ENCODE measurements at regions not wholly inside any gene's neighbourhood (a gene's known extent, or its start where the extent isn't known, plus 50 kb on each side); places are given as distances from the start of the nearest gene placed in this dataset.
"Not testable (repeated sequence)": the region's sequence is repeated elsewhere in the genome, so short reads cannot be mapped to it uniquely, and the experiment has no call there.

DNA sequence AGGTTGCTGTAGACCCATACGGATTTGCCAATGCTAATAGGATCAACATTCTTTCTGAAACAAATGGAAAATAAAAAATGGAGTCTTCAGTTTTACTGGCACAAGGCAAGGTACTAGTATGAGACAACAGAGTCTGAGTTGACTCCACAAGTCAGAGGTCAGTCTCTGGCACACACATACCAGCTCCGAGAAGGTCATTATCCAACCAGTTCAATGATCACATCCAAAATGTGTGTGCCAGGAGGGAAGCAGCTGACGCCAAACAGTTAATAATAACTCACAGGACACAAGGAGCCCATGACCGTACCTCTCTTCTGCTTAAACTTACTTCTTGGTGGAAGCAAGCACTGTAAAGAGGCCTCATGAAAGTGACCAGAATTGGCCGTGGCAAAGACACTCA, 528.6 kb downstream of the ZNF516 start:
- H3K9ac ChIP-seq (ENCODE audit: low read depth, low read length) = no peak overlapping the region
- no peaks in the 10 kb centered on the region for H3K27me3 ChIP-seq (ENCODE audit: control insufficient read depth, insufficient read depth, low read length)
- no peaks in the 10 kb centered on the region for H3K9me3 ChIP-seq (ENCODE audit: control insufficient read depth, insufficient read depth, low read length)
- H3K4me3 ChIP-seq (ENCODE audit: low read depth, low read length) = no peak overlapping the region
- no peak overlapping the region for H3K27ac ChIP-seq (ENCODE audit: low read depth, low read length)
- H3K36me3 ChIP-seq (ENCODE audit: control insufficient read depth, insufficient read depth, low read length) = no peaks in the 10 kb centered on the region
- no peaks in the 10 kb centered on the region for H3K4me1 ChIP-seq (ENCODE audit: control insufficient read depth, insufficient read depth, low read length)

DNA sequence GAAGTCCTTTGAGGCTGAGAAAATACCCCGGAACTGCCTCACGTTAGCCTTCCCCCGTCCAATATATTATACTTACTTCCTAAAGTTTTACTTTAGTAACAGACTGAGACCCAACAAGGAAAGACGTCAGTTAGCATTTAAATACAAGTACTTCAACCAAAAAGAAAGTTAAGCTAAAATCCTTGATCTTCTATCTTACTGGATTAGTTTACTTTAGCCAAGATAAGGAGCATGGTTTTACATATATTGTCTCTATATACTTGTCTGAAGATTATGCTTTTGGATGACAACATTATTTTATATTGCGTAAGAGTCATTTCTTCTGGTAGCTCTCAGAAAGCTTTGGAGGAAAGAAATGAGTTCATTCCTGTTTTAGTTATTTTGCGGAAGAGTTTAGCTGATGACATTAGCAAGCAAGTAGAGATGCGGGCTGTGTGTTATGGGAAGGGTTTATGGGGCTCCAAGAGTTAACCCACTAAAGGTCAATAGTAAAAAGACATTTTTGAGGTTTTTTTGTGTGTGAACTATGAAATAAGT, 532.9 kb downstream of the ZNF516 start:
- Histone ChIP-seq H3K27ac (ENCODE audit: low read depth, low read length) (no peak overlapping the region), H3K4me3 (ENCODE audit: low read depth, low read length) (no peak overlapping the region), H3K36me3 (ENCODE audit: control insufficient read depth, insufficient read depth, low read length) (no peaks in the 10 kb centered on the region), H3K4me1 (ENCODE audit: control insufficient read depth, insufficient read depth, low read length) (no peaks in the 10 kb centered on the region), H3K9ac (ENCODE audit: low read depth, low read length) (no peak overlapping the region), H3K9me3 (ENCODE audit: control insufficient read depth, insufficient read depth, low read length) (no peaks in the 10 kb centered on the region; the same call in 1 of the 2 replicates), H3K27me3 (ENCODE audit: control insufficient read depth, insufficient read depth, low read length) (no peaks in the 10 kb centered on the region)

DNA sequence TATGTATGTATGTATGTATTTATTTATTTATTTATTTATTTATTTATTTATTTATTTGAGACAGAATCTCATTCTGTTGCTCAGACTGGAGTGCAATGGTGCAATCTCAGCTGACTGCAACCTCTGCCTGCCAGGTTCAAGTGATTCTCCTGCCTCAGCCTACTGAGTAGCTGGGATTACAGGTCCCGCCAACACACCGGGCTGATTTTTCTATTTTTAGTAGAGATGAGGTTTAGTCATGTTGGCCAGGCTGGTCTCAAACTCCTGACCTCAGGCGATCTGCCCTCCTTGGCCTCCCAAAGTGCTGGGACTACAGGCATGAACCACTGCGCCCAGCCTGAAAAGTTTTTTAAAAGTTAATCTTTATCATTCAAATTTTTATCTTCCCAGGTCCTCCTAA, 532.9 kb upstream of the SMIM21 start:
- H3K27ac ChIP-seq (ENCODE audit: low read depth, low read length); H3K36me3 ChIP-seq (ENCODE audit: control insufficient read depth, insufficient read depth, low read length); H3K9ac ChIP-seq (ENCODE audit: low read depth, low read length); H3K4me3 ChIP-seq (ENCODE audit: low read depth, low read length); H3K9me3 ChIP-seq (ENCODE audit: control insufficient read depth, insufficient read depth, low read length); H3K27me3 ChIP-seq (ENCODE audit: control insufficient read depth, insufficient read depth, low read length); H3K4me1 ChIP-seq (ENCODE audit: control insufficient read depth, insufficient read depth, low read length): not testable (repeated sequence)

DNA sequence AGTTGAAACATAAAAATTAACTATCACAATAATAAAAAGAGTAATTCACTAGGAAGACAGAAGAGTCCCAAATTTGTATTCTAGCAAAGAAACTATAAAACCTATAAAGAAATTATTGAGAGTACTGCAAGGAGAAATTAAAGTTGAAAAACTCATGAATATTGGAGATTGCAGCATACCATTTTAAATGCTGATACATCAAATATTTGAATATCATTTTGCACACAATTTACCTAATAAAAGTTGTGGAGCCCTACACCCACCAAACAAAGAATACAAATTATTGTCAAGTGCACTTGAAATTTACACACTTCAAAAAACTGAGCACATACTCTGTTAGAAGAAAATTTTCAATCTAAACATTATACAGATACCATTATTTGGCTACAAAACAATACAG, 531.6 kb upstream of the SMIM21 start:
- Histone ChIP-seq H3K27ac (ENCODE audit: low read depth, low read length) (no peak overlapping the region), H3K27me3 (ENCODE audit: control insufficient read depth, insufficient read depth, low read length) (no peaks in the 10 kb centered on the region), H3K36me3 (ENCODE audit: control insufficient read depth, insufficient read depth, low read length) (no peaks in the 10 kb centered on the region), H3K4me3 (ENCODE audit: low read depth, low read length) (no peak overlapping the region), H3K9ac (ENCODE audit: low read depth, low read length) (no peak overlapping the region), H3K9me3 (ENCODE audit: control insufficient read depth, insufficient read depth, low read length) (no peaks in the 10 kb centered on the region; the same call in 1 of the 2 replicates), H3K4me1 (ENCODE audit: control insufficient read depth, insufficient read depth, low read length) (no peaks in the 10 kb centered on the region)

DNA sequence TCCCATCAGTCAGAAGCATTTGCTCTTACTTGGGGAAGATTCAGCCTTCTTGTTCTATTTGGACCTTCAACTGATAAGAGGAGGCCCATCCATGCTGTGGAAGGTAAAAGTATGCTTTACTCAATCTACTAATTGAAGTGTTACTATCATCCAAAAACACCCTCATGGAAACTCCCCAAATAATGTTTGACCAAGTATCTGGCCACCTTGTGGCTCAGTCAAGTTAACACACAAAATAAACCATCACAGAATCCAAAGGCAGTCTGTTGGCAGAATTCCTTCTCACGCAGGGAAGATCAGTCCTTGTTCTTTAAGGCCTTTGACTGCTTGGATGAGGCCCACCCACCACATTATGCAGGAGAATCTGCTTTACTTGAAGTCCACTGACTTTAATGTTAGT, 531.2 kb upstream of the SMIM21 start:
- no peaks in the 10 kb centered on the region for H3K36me3 ChIP-seq (ENCODE audit: control insufficient read depth, insufficient read depth, low read length)
- H3K9me3 ChIP-seq (ENCODE audit: control insufficient read depth, insufficient read depth, low read length) = no peaks in the 10 kb centered on the region; the same call in 1 of the 2 replicates
- H3K9ac ChIP-seq (ENCODE audit: low read depth, low read length) = no peak overlapping the region
- H3K4me3 ChIP-seq (ENCODE audit: low read depth, low read length) = no peak overlapping the region
- H3K4me1 ChIP-seq (ENCODE audit: control insufficient read depth, insufficient read depth, low read length) = no peaks in the 10 kb centered on the region
- no peak overlapping the region for H3K27ac ChIP-seq (ENCODE audit: low read depth, low read length)
- no peaks in the 10 kb centered on the region for H3K27me3 ChIP-seq (ENCODE audit: control insufficient read depth, insufficient read depth, low read length)

DNA sequence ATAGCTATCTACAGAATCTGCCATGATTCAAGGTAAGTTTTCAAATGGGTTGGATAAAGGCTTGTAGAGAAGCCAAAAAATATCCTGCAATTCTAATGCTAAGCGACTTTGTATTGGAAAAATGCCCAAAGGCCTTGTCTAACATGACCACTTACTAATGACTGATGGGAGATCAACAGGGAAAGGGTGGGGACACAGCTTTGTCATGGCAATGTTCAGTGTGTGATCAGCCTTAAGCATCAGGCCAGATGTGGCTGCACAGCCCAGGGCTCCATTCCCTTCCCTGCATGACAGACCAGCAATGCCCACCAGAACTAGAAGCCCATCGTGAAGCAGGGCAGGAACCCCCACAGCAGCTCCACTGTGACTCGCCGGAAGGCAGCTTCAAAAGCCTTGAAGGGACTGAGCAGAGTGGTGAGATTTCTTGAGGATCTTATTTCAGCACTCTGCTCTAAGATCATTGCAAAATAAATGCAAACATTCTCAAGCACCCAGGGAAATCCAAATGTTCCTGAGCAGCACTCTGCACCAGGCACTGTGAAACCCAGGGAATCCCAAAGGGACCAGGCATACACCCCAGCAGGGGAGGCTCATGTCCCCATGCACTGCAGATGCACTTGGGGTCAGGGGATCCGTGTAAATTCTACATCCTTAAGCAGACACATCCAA, 517.9 kb upstream of the SMIM21 start:
- peaks cover 10% of the 10 kb centered on the region; the same call in 1 of the 2 replicates for H3K4me1 ChIP-seq (ENCODE audit: control insufficient read depth, insufficient read depth, low read length)
- no peaks in the 10 kb centered on the region for H3K36me3 ChIP-seq (ENCODE audit: control insufficient read depth, insufficient read depth, low read length)
- H3K27me3 ChIP-seq (ENCODE audit: control insufficient read depth, insufficient read depth, low read length) = no peaks in the 10 kb centered on the region
- H3K4me3 ChIP-seq (ENCODE audit: low read depth, low read length) = no peak overlapping the region
- no peak overlapping the region for H3K27ac ChIP-seq (ENCODE audit: low read depth, low read length)
- peaks cover 17% of the 10 kb centered on the region for H3K9me3 ChIP-seq (ENCODE audit: control insufficient read depth, insufficient read depth, low read length)
- no peak overlapping the region for H3K9ac ChIP-seq (ENCODE audit: low read depth, low read length)

DNA sequence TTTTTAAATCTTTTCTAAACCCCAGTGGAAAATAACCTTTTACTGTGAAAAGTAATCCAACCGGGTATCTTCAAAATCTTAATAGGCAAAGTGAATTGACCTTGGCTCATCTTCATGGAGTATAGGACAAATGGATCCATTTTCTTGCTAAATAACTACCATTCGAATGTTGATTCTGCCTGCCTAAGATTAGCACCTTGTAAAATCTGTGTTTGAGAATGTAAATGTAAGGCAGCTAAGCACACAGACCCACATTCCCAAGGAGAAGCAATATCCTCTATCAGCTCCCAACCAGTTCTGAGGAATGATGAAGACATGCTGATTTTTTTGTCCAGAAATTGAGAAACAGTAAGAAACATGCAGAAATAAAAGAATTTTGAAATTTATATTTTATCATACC, 509.8 kb upstream of the SMIM21 start:
- H3K27ac ChIP-seq (ENCODE audit: low read depth, low read length) = peak overlapping the region; percentile 80
- H3K27me3 ChIP-seq (ENCODE audit: control insufficient read depth, insufficient read depth, low read length) = no peaks in the 10 kb centered on the region
- peaks cover 19% of the 10 kb centered on the region for H3K4me1 ChIP-seq (ENCODE audit: control insufficient read depth, insufficient read depth, low read length)
- 0 out of 2 replicates have a peak overlapping the region, but pooled peaks have one; percentile 10 for H3K4me3 ChIP-seq (ENCODE audit: low read depth, low read length)
- no peaks in the 10 kb centered on the region for H3K36me3 ChIP-seq (ENCODE audit: control insufficient read depth, insufficient read depth, low read length)
- peaks cover 9% of the 10 kb centered on the region for H3K9me3 ChIP-seq (ENCODE audit: control insufficient read depth, insufficient read depth, low read length)
- no peak overlapping the region for H3K9ac ChIP-seq (ENCODE audit: low read depth, low read length)

DNA sequence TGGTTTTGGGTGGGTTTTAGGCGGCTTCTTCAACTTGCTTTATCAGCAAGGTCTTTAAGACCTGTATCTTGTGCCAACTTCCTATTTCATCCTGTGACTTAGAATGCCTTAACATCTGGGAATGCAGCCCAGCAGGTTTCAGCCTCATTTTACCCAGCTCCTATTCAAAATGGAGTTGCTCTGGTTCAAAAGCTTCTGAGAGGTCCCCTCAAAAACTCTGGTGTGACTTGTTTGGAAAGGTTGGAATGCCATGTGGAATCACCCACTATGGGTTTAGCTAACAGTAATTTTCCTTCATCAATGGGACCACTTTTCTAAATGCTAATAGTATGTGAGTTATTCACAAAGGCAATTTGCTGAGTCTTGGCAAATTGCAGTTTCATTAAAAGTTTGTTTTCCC, 509.4 kb upstream of the SMIM21 start:
- H3K9me3 ChIP-seq (ENCODE audit: control insufficient read depth, insufficient read depth, low read length) = peaks cover 7% of the 10 kb centered on the region
- H3K27ac ChIP-seq (ENCODE audit: low read depth, low read length) = peak overlapping the region; percentile 80
- H3K4me1 ChIP-seq (ENCODE audit: control insufficient read depth, insufficient read depth, low read length) = peaks cover 19% of the 10 kb centered on the region
- H3K36me3 ChIP-seq (ENCODE audit: control insufficient read depth, insufficient read depth, low read length) = no peaks in the 10 kb centered on the region
- H3K9ac ChIP-seq (ENCODE audit: low read depth, low read length) = no peak overlapping the region
- no peaks in the 10 kb centered on the region for H3K27me3 ChIP-seq (ENCODE audit: control insufficient read depth, insufficient read depth, low read length)
- no peak overlapping the region for H3K4me3 ChIP-seq (ENCODE audit: low read depth, low read length)

DNA sequence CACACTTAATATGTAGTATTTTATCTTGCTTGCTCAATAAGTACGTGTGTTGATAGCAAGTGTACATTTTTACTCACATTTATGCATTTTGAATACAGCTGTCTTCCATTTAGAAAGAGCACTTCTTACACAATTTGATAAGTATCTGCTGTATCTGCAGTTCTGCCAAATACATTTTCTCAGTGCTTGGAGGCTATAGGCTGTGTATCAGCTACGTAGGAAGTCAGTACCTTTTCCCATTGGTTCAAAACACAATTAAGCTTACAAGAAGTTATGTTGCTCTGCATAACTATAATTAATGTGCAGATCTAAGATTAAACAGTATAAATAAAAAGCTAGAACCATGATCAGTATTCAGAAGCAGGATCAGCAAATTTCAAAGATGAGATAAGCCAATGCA, 503.6 kb upstream of the SMIM21 start:
- Histone ChIP-seq H3K27me3 (ENCODE audit: control insufficient read depth, insufficient read depth, low read length) (no peaks in the 10 kb centered on the region), H3K36me3 (ENCODE audit: control insufficient read depth, insufficient read depth, low read length) (no peaks in the 10 kb centered on the region), H3K4me3 (ENCODE audit: low read depth, low read length) (no peak overlapping the region), H3K9ac (ENCODE audit: low read depth, low read length) (no peak overlapping the region), H3K4me1 (ENCODE audit: control insufficient read depth, insufficient read depth, low read length) (no peaks in the 10 kb centered on the region), H3K9me3 (ENCODE audit: control insufficient read depth, insufficient read depth, low read length) (peaks cover 2% of the 10 kb centered on the region; the same call in 1 of the 2 replicates), H3K27ac (ENCODE audit: low read depth, low read length) (no peak overlapping the region)

DNA sequence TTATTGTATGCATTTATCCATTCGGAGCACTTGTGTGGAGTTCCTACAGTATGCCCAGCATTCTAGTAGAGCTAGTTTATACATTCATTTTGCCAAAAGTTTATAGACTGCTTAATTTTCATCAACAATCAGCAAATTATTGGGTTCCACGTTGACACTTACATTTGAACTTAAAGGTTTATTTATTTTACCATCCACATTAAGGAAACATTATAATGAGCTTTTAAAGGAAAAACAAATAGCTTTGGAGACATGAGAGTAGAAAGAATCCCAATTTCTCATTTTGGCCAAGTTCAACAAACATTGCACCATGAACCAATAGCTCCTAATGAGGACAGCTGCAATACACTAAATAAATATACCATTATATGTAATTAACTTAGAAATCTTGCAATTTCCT, 501.2 kb upstream of the SMIM21 start:
- Histone ChIP-seq H3K4me1 (ENCODE audit: control insufficient read depth, insufficient read depth, low read length) (no peaks in the 10 kb centered on the region), H3K36me3 (ENCODE audit: control insufficient read depth, insufficient read depth, low read length) (no peaks in the 10 kb centered on the region), H3K4me3 (ENCODE audit: low read depth, low read length) (no peak overlapping the region), H3K27me3 (ENCODE audit: control insufficient read depth, insufficient read depth, low read length) (no peaks in the 10 kb centered on the region), H3K9ac (ENCODE audit: low read depth, low read length) (no peak overlapping the region), H3K9me3 (ENCODE audit: control insufficient read depth, insufficient read depth, low read length) (no peaks in the 10 kb centered on the region), H3K27ac (ENCODE audit: low read depth, low read length) (no peak overlapping the region)

DNA sequence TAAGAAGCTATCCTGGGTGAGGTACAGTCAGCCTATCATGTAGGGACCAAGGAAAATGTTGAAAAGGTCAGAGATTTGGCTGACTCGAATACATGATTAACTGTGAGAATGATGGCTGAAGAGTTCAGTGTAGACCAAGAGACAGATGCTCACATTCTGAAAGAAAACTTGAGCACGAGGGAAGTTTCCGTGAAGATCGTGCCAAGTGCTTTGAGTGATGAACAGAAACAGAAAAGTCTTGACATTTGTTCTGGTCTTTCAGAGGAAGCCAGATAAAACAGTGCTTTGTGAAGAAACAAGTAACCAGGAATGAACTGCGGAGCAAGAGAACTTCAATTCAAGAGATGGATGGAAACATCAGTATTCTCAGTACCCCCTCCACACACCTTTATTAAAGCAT, 500.3 kb upstream of the SMIM21 start:
- Histone ChIP-seq H3K27me3 (ENCODE audit: control insufficient read depth, insufficient read depth, low read length) (no peaks in the 10 kb centered on the region), H3K4me1 (ENCODE audit: control insufficient read depth, insufficient read depth, low read length) (no peaks in the 10 kb centered on the region), H3K9me3 (ENCODE audit: control insufficient read depth, insufficient read depth, low read length) (no peaks in the 10 kb centered on the region), H3K36me3 (ENCODE audit: control insufficient read depth, insufficient read depth, low read length) (no peaks in the 10 kb centered on the region), H3K9ac (ENCODE audit: low read depth, low read length) (no peak overlapping the region), H3K4me3 (ENCODE audit: low read depth, low read length) (no peak overlapping the region), H3K27ac (ENCODE audit: low read depth, low read length) (no peak overlapping the region)
